H9 (cell line): ENCODE measurements at regions not wholly inside any gene's neighbourhood (a gene's known extent, or its start where the extent isn't known, plus 50 kb on each side); places are given as distances from the start of the nearest gene placed in this dataset.

Source experiments
- DNase-seq: peaks from one replicate; pipeline ENCODE4 v3.0.0-alpha.2; 2017
- H2AFZ ChIP-seq: one replicate; pipeline ENCODE4 v1.6.1; 2013; ENCODE audit warnings: mild to moderate bottlenecking, low read length, control low read depth, moderate library complexity
- H2AK5ac ChIP-seq: 2 replicates; pipeline ENCODE4 v1.6.1; 2013; ENCODE audit warnings: low read length, control low read depth, mixed read lengths; ENCODE audit not compliant: insufficient read length
- H2BK120ac ChIP-seq: one replicate; pipeline ENCODE4 v1.6.1; 2013; ENCODE audit warnings: low read depth, mild to moderate bottlenecking, low read length, control low read depth, inconsistent platforms; ENCODE audit not compliant: poor library complexity, severe bottlenecking
- H2BK12ac ChIP-seq: 2 replicates; pipeline ENCODE4 v1.6.1; 2013; ENCODE audit warnings: low read length, control low read depth, mixed read lengths, low read depth; ENCODE audit not compliant: insufficient read length
- H2BK15ac ChIP-seq: 2 replicates; pipeline ENCODE4 v1.6.1; 2013; ENCODE audit warnings: low read depth, low read length, control low read depth
- H2BK20ac ChIP-seq: one replicate; pipeline ENCODE4 v1.6.1; 2013; ENCODE audit warnings: low read depth, mild to moderate bottlenecking, low read length, control low read depth, inconsistent platforms; ENCODE audit not compliant: poor library complexity, severe bottlenecking
- H2BK5ac ChIP-seq: 2 replicates; pipeline ENCODE4 v1.6.1; 2013; ENCODE audit warnings: low read length, control low read depth, mixed read lengths; ENCODE audit not compliant: insufficient read length
- H3K14ac ChIP-seq: 2 replicates; pipeline ENCODE4 v1.6.1; 2013; ENCODE audit warnings: low read length, control low read depth; ENCODE audit not compliant: insufficient read depth
- H3K18ac ChIP-seq: 2 replicates; pipeline ENCODE4 v1.6.1; 2013; ENCODE audit warnings: low read depth, mild to moderate bottlenecking, mixed read lengths, low read length, control low read depth; ENCODE audit not compliant: insufficient read length
- H3K23ac ChIP-seq: 2 replicates; pipeline ENCODE4 v1.6.1; 2013; ENCODE audit warnings: low read length, control low read depth, mixed read lengths, low read depth; ENCODE audit not compliant: insufficient read length
- H3K23me2 ChIP-seq: 2 replicates; pipeline ENCODE4 v1.6.1; 2013; ENCODE audit warnings: low read depth, mild to moderate bottlenecking, mixed read lengths, low read length, control low read depth; ENCODE audit not compliant: insufficient read length, poor library complexity, severe bottlenecking
- H3K27ac ChIP-seq: 2 replicates; pipeline ENCODE4 v1.5.1; 2013; ENCODE audit warnings: low read length, control low read depth, mixed read lengths, low read depth; ENCODE audit not compliant: insufficient read length
- H3K27me3 ChIP-seq: 2 replicates; pipeline ENCODE4 v1.6.1; 2013; ENCODE audit warnings: low read length, control low read depth, inconsistent platforms; ENCODE audit not compliant: insufficient read depth
- H3K4ac ChIP-seq: 2 replicates; pipeline ENCODE4 v1.6.1; 2013; ENCODE audit warnings: low read depth, mild to moderate bottlenecking, control low read depth, inconsistent platforms, low read length, moderate library complexity
- H3K4me1 ChIP-seq: 2 replicates; pipeline ENCODE4 v1.6.1; 2013; ENCODE audit warnings: low read length, control low read depth, inconsistent platforms; ENCODE audit not compliant: insufficient read depth
- H3K4me2 ChIP-seq: 2 replicates; pipeline ENCODE4 v1.6.1; 2013; ENCODE audit warnings: low read length, control low read depth, mixed read lengths; ENCODE audit not compliant: insufficient read length, insufficient read depth
- H3K56ac ChIP-seq: 2 replicates; pipeline ENCODE4 v1.6.1; 2013; ENCODE audit warnings: low read depth, mild to moderate bottlenecking, mixed read lengths, low read length, control low read depth; ENCODE audit not compliant: insufficient read length
- H3K79me1 ChIP-seq: 2 replicates; pipeline ENCODE4 v1.6.1; 2013; ENCODE audit warnings: low read depth, mild to moderate bottlenecking, moderate library complexity, low read length, control low read depth, inconsistent platforms; ENCODE audit not compliant: insufficient read depth, poor library complexity, severe bottlenecking
- H3K79me2 ChIP-seq: 2 replicates; pipeline ENCODE4 v1.6.1; 2013; ENCODE audit warnings: low read length, control low read depth, inconsistent platforms; ENCODE audit not compliant: insufficient read depth
- H3K9ac ChIP-seq: 2 replicates; pipeline ENCODE4 v1.6.1; 2013; ENCODE audit warnings: low read length, control low read depth, mixed read lengths; ENCODE audit not compliant: insufficient read length; ENCODE audit errors: extremely low read depth
- H3K9me3 ChIP-seq: one replicate; pipeline ENCODE4 v1.6.1; 2013; ENCODE audit warnings: low read depth, low read length, inconsistent platforms; ENCODE audit not compliant: control insufficient read depth
- H3T11ph ChIP-seq: one replicate; pipeline ENCODE4 v1.6.1; 2013; ENCODE audit warnings: mild to moderate bottlenecking, low read length, control low read depth, inconsistent platforms
- H4K20me1 ChIP-seq: one replicate; pipeline ENCODE4 v1.6.1; 2013; ENCODE audit not compliant: control insufficient read depth, insufficient read length, insufficient read depth
- H4K5ac ChIP-seq: 2 replicates; pipeline ENCODE4 v1.6.1; 2013; ENCODE audit warnings: low read depth, mild to moderate bottlenecking, mixed read lengths, low read length, control low read depth; ENCODE audit not compliant: insufficient read length
- H4K8ac ChIP-seq: replicated peaks from 2 replicates; pipeline ENCODE4 v1.6.1; 2013; ENCODE audit warnings: low read length, control low read depth, mixed read lengths, low read depth; ENCODE audit not compliant: insufficient read length
- H4K91ac ChIP-seq: 2 replicates; pipeline ENCODE4 v1.6.1; 2013; ENCODE audit warnings: low read depth, mild to moderate bottlenecking, moderate library complexity, mixed read lengths, low read length, control low read depth; ENCODE audit not compliant: insufficient read length
- H3K27ac Mint-ChIP-seq, 3 experiments: 2 replicates in 2 of 3; 3 replicates in 1 of 3; pipeline ENCODE4 v1.8.0; 2020 to 2021; ENCODE audit warnings: mixed read lengths in 3 of 3, mild to moderate bottlenecking in 1 of 3, moderate library complexity in 1 of 3
- H3K27me3 Mint-ChIP-seq: 2 replicates; pipeline ENCODE4 v1.8.0; 2021; ENCODE audit warnings: low read depth, mild to moderate bottlenecking, moderate library complexity, mixed read lengths
- H3K36me3 Mint-ChIP-seq, 3 experiments: 2 replicates in 2 of 3; 3 replicates in 1 of 3; pipeline ENCODE4 v1.8.0; 2020 to 2021; ENCODE audit warnings: low read depth in 3 of 3, mixed read lengths in 3 of 3; ENCODE audit not compliant: insufficient read depth in 1 of 3
- H3K4me1 Mint-ChIP-seq, 2 experiments: 2 replicates each; pipeline ENCODE4 v1.8.0; 2020; ENCODE audit warnings: mixed read lengths in 2 of 2
- H3K4me3 Mint-ChIP-seq, 2 experiments: 2 replicates in 1 of 2; 3 replicates in 1 of 2; pipeline ENCODE4 v1.8.0; 2020 to 2021; ENCODE audit warnings: mild to moderate bottlenecking in 2 of 2, mixed read lengths in 2 of 2, moderate library complexity in 1 of 2
- H3K9me3 Mint-ChIP-seq, 2 experiments: 2 replicates in 1 of 2; 3 replicates in 1 of 2; pipeline ENCODE4 v1.8.0; 2020; ENCODE audit warnings: mild to moderate bottlenecking in 2 of 2, mixed read lengths in 2 of 2, moderate library complexity in 1 of 2
- CTCF ChIP-seq: fragments of 200-600 bp; sonication (generic); conservative IDR thresholded peaks from 3 replicates; pipeline ENCODE4 v1.8.0; 2021; ENCODE audit warnings: antibody characterized with exemption, mild to moderate bottlenecking
- WGBS: extraction: QIAGEN DNeasy Blood & Tissue Kit; methylation state at CpG from one replicate; pipeline ENCODE4 v1.1.7; 2013; ENCODE audit warnings: missing lambda C conversion rate, low lambda C conversion rate, mixed read lengths; ENCODE audit not compliant: insufficient read length; ENCODE audit errors: extremely low coverage; 5-methylcytosine and 5-hydroxymethylcytosine counted together

GRCh38 chr1:177744906-177745305 is 225.0 kb downstream of the SEC16B start:
- Histone ChIP-seq H2BK12ac (no peak overlapping the region), H3K4me2 (no peak overlapping the region), H3K23me2 (no peaks in the 10 kb centered on the region), H2BK120ac (no peak overlapping the region), H3K4me1 (no peaks in the 10 kb centered on the region), H2AFZ (no peak overlapping the region), H3K4ac (no peak overlapping the region), H4K20me1 (no peaks in the 10 kb centered on the region), H2BK5ac (no peak overlapping the region), H4K8ac (no peak overlapping the region), H3K23ac (no peak overlapping the region), H3K79me2 (no peaks in the 10 kb centered on the region), H3K79me1 (no peaks in the 10 kb centered on the region), H3K18ac (no peak overlapping the region), H3K14ac (no peak overlapping the region), H2BK20ac (no peak overlapping the region), H3K56ac (no peak overlapping the region), H2AK5ac (no peak overlapping the region), H3K27ac (no peak overlapping the region), H3K9me3 (no peaks in the 10 kb centered on the region), H4K5ac (no peak overlapping the region), H4K91ac (no peak overlapping the region), H2BK15ac (no peak overlapping the region), H3K9ac (no peak overlapping the region), H3K27me3 (no peaks in the 10 kb centered on the region), H3T11ph (no peak overlapping the region)
- H3K4me1 Mint-ChIP-seq = peaks cover 0 to 2% of the 10 kb centered on the region in 2 experiments; a peak in 2 of 4 replicates
- H3K36me3 Mint-ChIP-seq = no peaks in the 10 kb centered on the region
- H3K27me3 Mint-ChIP-seq = no peaks in the 10 kb centered on the region
- no peak for TF ChIP-seq CTCF
- WGBS = no CpG with 5 or more reads among the region's 1 CpG
- no peaks in the 10 kb centered on the region for H3K9me3 Mint-ChIP-seq
- no peak overlapping the region for H3K27ac Mint-ChIP-seq
- DNase-seq = no peak
- no peak overlapping the region for H3K4me3 Mint-ChIP-seq
